Endodermal cell (in vitro differentiated cells): ENCODE measurements at regions not wholly inside any gene's neighbourhood (a gene's known extent, or its start where the extent isn't known, plus 50 kb on each side); places are given as distances from the start of the nearest gene placed in this dataset.

Source experiments
- DNase-seq: peaks from one replicate; pipeline ENCODE4 v3.0.0-alpha.2; 2017
- H3K27ac ChIP-seq: 2 replicates; pipeline ENCODE4 v1.5.1; 2013; ENCODE audit warnings: mild to moderate bottlenecking, low read depth, low read length, moderate library complexity
- H3K27me3 ChIP-seq: 2 replicates; pipeline ENCODE4 v1.6.1; 2013; ENCODE audit warnings: mild to moderate bottlenecking, low read length, moderate library complexity; ENCODE audit not compliant: insufficient read depth, control insufficient read depth, poor library complexity, severe bottlenecking
- H3K36me3 ChIP-seq: 2 replicates; pipeline ENCODE4 v1.7.0; 2013; ENCODE audit warnings: mild to moderate bottlenecking, low read length, moderate library complexity; ENCODE audit not compliant: control insufficient read depth, insufficient read depth
- H3K4me1 ChIP-seq: one replicate; pipeline ENCODE4 v1.7.0; 2013; ENCODE audit warnings: low read length; ENCODE audit not compliant: control insufficient read depth, insufficient read depth
- H3K4me3 ChIP-seq: 2 replicates; pipeline ENCODE4 v1.5.1; 2013; ENCODE audit warnings: mild to moderate bottlenecking, low read length, moderate library complexity
- H3K9ac ChIP-seq: 2 replicates; pipeline ENCODE4 v1.6.1; 2013; ENCODE audit warnings: mild to moderate bottlenecking, low read length, moderate library complexity; ENCODE audit not compliant: poor library complexity, severe bottlenecking; ENCODE audit errors: extremely low read depth
- H3K9me3 ChIP-seq: 2 replicates; pipeline ENCODE4 v1.6.1; 2013; ENCODE audit warnings: mild to moderate bottlenecking, low read length, moderate library complexity; ENCODE audit not compliant: control insufficient read depth
- H3K27ac Mint-ChIP-seq: 2 replicates; pipeline ENCODE4 v1.8.0; 2020; ENCODE audit warnings: mixed read lengths
- H3K27me3 Mint-ChIP-seq: 2 replicates; pipeline ENCODE4 v1.8.0; 2021; ENCODE audit warnings: mild to moderate bottlenecking, mixed read lengths; ENCODE audit not compliant: insufficient read depth
- H3K36me3 Mint-ChIP-seq: 2 replicates; pipeline ENCODE4 v1.8.0; 2020; ENCODE audit warnings: low read depth, mixed read lengths
- H3K4me1 Mint-ChIP-seq: 2 replicates; pipeline ENCODE4 v1.8.0; 2020; ENCODE audit warnings: mixed read lengths
- H3K4me3 Mint-ChIP-seq: 2 replicates; pipeline ENCODE4 v1.8.0; 2020; ENCODE audit warnings: mild to moderate bottlenecking, moderate library complexity, mixed read lengths
- H3K9me3 Mint-ChIP-seq: 2 replicates; pipeline ENCODE4 v1.8.0; 2020; ENCODE audit warnings: mild to moderate bottlenecking, mixed read lengths
- WGBS, 2 experiments: methylation state at CpG; one replicate each; pipeline versions ENCODE4 v1.1.5 to v1.1.7; 2013; ENCODE audit warnings: missing lambda C conversion rate in 2 of 2, mixed read lengths in 1 of 2; ENCODE audit not compliant: insufficient coverage in 1 of 2, insufficient read length in 1 of 2; 5-methylcytosine and 5-hydroxymethylcytosine counted together
- TF ChIP-seq, protein P1 (sequence below): fragments of 200-600 bp; sonication (generic); conservative IDR thresholded peaks from 2 replicates; pipeline ENCODE4 v1.5.0; 2021; ENCODE audit warnings: antibody characterized with exemption, mild to moderate bottlenecking

DNA sequence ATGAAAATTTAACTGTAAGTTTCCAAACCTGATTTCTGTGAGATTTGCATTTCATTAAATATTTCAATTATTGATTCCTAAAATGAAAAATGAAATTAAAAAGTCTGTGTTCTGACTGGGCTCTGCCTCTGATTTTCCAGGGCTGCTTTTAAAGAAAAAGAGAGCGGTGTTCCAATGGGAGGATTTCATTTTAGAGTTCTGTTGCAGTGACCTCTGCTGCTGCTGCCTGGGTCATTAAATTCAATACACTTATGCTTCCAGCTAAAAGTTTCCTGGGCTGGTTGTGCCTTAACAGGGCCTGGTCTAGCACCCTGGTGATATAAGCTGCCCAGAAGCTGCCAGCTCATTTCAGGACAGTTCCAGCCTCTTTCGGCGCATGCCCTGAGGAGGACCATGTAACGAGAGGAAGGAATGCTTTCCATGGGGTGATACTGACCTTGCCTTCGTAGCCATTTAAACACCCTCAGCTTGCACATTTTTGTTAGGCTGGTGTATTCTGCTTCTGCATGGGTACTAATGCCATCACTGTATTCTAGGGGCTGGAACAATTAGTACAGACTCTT, 93.3 kb downstream of the TMEM174 start:
- Mint-ChIP-seq H3K4me3 (no peak overlapping the region), H3K27me3 (peaks cover 33% of the 10 kb centered on the region), H3K27ac (no peak overlapping the region), H3K4me1 (no peaks in the 10 kb centered on the region), H3K9me3 (no peaks in the 10 kb centered on the region), H3K36me3 (no peaks in the 10 kb centered on the region)
- H3K9ac ChIP-seq, result no peak overlapping the region
- H3K4me3 ChIP-seq, result no peak overlapping the region
- no peaks in the 10 kb centered on the region for H3K36me3 ChIP-seq
- TF ChIP-seq, protein P1, sequence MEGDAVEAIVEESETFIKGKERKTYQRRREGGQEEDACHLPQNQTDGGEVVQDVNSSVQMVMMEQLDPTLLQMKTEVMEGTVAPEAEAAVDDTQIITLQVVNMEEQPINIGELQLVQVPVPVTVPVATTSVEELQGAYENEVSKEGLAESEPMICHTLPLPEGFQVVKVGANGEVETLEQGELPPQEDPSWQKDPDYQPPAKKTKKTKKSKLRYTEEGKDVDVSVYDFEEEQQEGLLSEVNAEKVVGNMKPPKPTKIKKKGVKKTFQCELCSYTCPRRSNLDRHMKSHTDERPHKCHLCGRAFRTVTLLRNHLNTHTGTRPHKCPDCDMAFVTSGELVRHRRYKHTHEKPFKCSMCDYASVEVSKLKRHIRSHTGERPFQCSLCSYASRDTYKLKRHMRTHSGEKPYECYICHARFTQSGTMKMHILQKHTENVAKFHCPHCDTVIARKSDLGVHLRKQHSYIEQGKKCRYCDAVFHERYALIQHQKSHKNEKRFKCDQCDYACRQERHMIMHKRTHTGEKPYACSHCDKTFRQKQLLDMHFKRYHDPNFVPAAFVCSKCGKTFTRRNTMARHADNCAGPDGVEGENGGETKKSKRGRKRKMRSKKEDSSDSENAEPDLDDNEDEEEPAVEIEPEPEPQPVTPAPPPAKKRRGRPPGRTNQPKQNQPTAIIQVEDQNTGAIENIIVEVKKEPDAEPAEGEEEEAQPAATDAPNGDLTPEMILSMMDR, result no peak
- H3K27ac ChIP-seq, result peak overlapping the region; percentile 44
- DNase-seq, result no peak
- H3K9me3 ChIP-seq, result no peaks in the 10 kb centered on the region
- WGBS, 2 experiments, result 94 to 95% methylated on average over 3 to 5 of the region's 5 CpGs
- H3K27me3 ChIP-seq, result peaks cover 11% of the 10 kb centered on the region
- H3K4me1 ChIP-seq, result no peaks in the 10 kb centered on the region

GRCh38 chr5:73265641-73266040, 92.6 kb downstream of the TMEM174 start:
- Histone ChIP-seq H3K4me3 (no peak overlapping the region), H3K9ac (no peak overlapping the region), H3K36me3 (no peaks in the 10 kb centered on the region), H3K27ac (no peak overlapping the region), H3K4me1 (no peaks in the 10 kb centered on the region), H3K27me3 (peaks cover 15% of the 10 kb centered on the region), H3K9me3 (no peaks in the 10 kb centered on the region)
- TF ChIP-seq, protein P1, result no peak
- Mint-ChIP-seq H3K27ac (no peak overlapping the region), H3K9me3 (no peaks in the 10 kb centered on the region), H3K4me1 (no peaks in the 10 kb centered on the region), H3K36me3 (no peaks in the 10 kb centered on the region), H3K4me3 (no peak overlapping the region), H3K27me3 (peaks cover 37% of the 10 kb centered on the region)
- DNase-seq, result no peak
- 87% methylated on average over 3 of the region's 3 CpGs; no CpG with 5 or more reads in 1 of the 2 experiments for WGBS, 2 experiments

DNA sequence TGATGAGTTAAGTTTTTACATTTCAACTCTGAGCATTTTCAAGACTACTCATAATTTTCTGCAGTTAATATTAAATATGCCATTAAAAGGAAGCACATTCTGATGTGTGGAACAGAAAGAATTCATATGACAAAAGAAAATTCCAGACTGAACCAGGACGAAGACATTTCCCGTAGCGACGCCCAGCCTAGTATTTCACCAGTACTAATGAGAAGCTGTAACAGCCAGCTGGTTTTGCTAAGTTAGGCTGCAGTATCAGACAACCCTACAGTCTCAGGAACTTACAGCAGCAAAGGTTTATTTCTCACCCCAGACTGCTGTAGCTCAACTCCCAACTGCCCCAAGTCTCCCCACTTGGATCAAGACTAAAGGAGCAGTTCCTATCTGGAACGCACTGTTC, 91.6 kb downstream of the TMEM174 start:
- Histone ChIP-seq H3K4me1 (no peaks in the 10 kb centered on the region), H3K9ac (no peak overlapping the region), H3K9me3 (no peaks in the 10 kb centered on the region), H3K27me3 (peaks cover 19% of the 10 kb centered on the region), H3K36me3 (no peaks in the 10 kb centered on the region), H3K4me3 (no peak overlapping the region), H3K27ac (no peak overlapping the region)
- Mint-ChIP-seq H3K27ac (no peak overlapping the region), H3K27me3 (peaks cover 32% of the 10 kb centered on the region), H3K36me3 (no peaks in the 10 kb centered on the region), H3K4me3 (no peak overlapping the region), H3K9me3 (no peaks in the 10 kb centered on the region), H3K4me1 (no peaks in the 10 kb centered on the region)
- no peak for DNase-seq
- TF ChIP-seq, protein P1, result no peak
- 95 to 98% methylated on average over 5 of the region's 5 CpGs for WGBS, 2 experiments
